WTC11 (cell line): ENCODE measurements at regions not wholly inside any gene's neighbourhood (a gene's known extent, or its start where the extent isn't known, plus 50 kb on each side); places are given as distances from the start of the nearest gene placed in this dataset.

Experiments used
- ATAC-seq: fragments of 200-7000 bp; cut with Tn5 transposase; 2 replicates; pipeline ENCODE4 v1.10.0; 2021; ENCODE audit warnings: mild to moderate bottlenecking, moderate library complexity
- CTCF ChIA-PET: fragments of 300-600 bp; sonication (Branson Sonifier 250); formaldehyde crosslinking; loops from one replicate; lab custom pipeline; 2021; ENCODE audit warnings: antibody characterized with exemption; lab: Charles Lee
- POLR2A ChIA-PET: fragments of 350-600 bp; sonication (Branson Sonifier 250); formaldehyde crosslinking; loops from one replicate; lab custom pipeline; 2021; ENCODE audit warnings: antibody characterized with exemption; lab: Charles Lee
- DNase-seq: peaks from one replicate; pipeline ENCODE4 v3.0.0; 2021; ENCODE audit warnings: low spot score
- H3K27ac Mint-ChIP-seq: 2 replicates; pipeline ENCODE4 v1.8.0; 2021; ENCODE audit warnings: mixed read lengths
- H3K27me3 Mint-ChIP-seq: 2 replicates; pipeline ENCODE4 v1.8.0; 2021; ENCODE audit warnings: low read depth, mild to moderate bottlenecking, moderate library complexity, mixed read lengths
- H3K36me3 Mint-ChIP-seq: 2 replicates; pipeline ENCODE4 v1.8.0; 2021; ENCODE audit warnings: mixed read lengths
- H3K4me1 Mint-ChIP-seq: 2 replicates; pipeline ENCODE4 v1.8.0; 2022; ENCODE audit warnings: mixed read lengths
- H3K4me3 Mint-ChIP-seq: 2 replicates; pipeline ENCODE4 v1.8.0; 2021; ENCODE audit warnings: mild to moderate bottlenecking, moderate library complexity, mixed read lengths
- H3K9me3 Mint-ChIP-seq: 2 replicates; pipeline ENCODE4 v1.8.0; 2021; ENCODE audit warnings: mixed read lengths
- ATF3 ChIP-seq: sonication (generic); formaldehyde crosslinking; conservative IDR thresholded peaks from 2 replicates; pipeline ENCODE4 v1.8.1; 2022; ENCODE audit warnings: mild to moderate bottlenecking, missing genetic modification reagents
- ATF6 ChIP-seq: sonication (generic); formaldehyde crosslinking; IDR thresholded peaks from 2 replicates; pipeline ENCODE4 v1.8.1; 2023; ENCODE audit warnings: mild to moderate bottlenecking, missing genetic modification reagents
- E2F5 ChIP-seq: sonication (generic); formaldehyde crosslinking; IDR thresholded peaks from 2 replicates; pipeline ENCODE4 v1.8.1; 2022; ENCODE audit warnings: mild to moderate bottlenecking, moderate library complexity, missing genetic modification reagents
- ESRRA ChIP-seq: sonication (generic); formaldehyde crosslinking; IDR thresholded peaks from 2 replicates; pipeline ENCODE4 v1.8.1; 2022; ENCODE audit warnings: mild to moderate bottlenecking, missing genetic modification reagents, borderline replicate concordance
- ETV6 ChIP-seq: sonication (generic); formaldehyde crosslinking; IDR thresholded peaks from 2 replicates; pipeline ENCODE4 v1.8.1; 2022; ENCODE audit warnings: mild to moderate bottlenecking, missing genetic modification reagents
- FOXP1 ChIP-seq: sonication (generic); formaldehyde crosslinking; IDR thresholded peaks from 2 replicates; pipeline ENCODE4 v1.8.0; 2022; ENCODE audit warnings: missing genetic modification reagents, mild to moderate bottlenecking, moderate library complexity, borderline replicate concordance
- GTF2I ChIP-seq: fragments of 250-450 bp; sonication (Bioruptor Pico); conservative IDR thresholded peaks from 2 replicates; pipeline ENCODE4 v1.4.0; 2021; ENCODE audit warnings: mild to moderate bottlenecking
- IRF2 ChIP-seq: sonication (generic); formaldehyde crosslinking; IDR thresholded peaks from 2 replicates; pipeline ENCODE4 v1.8.0; 2022; ENCODE audit warnings: low read depth, missing genetic modification reagents, borderline replicate concordance
- KAT7 ChIP-seq: sonication (generic); formaldehyde crosslinking; IDR thresholded peaks from 2 replicates; pipeline ENCODE4 v1.8.1; 2023; ENCODE audit warnings: missing genetic modification reagents, mild to moderate bottlenecking, borderline replicate concordance
- NR2C2 ChIP-seq: sonication (generic); formaldehyde crosslinking; IDR thresholded peaks from 2 replicates; pipeline ENCODE4 v1.8.0; 2022; ENCODE audit warnings: mild to moderate bottlenecking, missing genetic modification reagents
- SMAD4 ChIP-seq: sonication (generic); formaldehyde crosslinking; IDR thresholded peaks from 2 replicates; pipeline ENCODE4 v1.8.0; 2022; ENCODE audit warnings: mild to moderate bottlenecking, missing genetic modification reagents
- ZBTB21 ChIP-seq: sonication (generic); formaldehyde crosslinking; IDR thresholded peaks from 2 replicates; pipeline ENCODE4 v1.8.1; 2023; ENCODE audit warnings: mild to moderate bottlenecking, missing genetic modification reagents, borderline replicate concordance
- ZMAT4 ChIP-seq: fragments of 250-450 bp; sonication (Bioruptor Pico); IDR thresholded peaks from 2 replicates; pipeline ENCODE4 v1.9.0; 2021; ENCODE audit warnings: mild to moderate bottlenecking
- ZNF121 ChIP-seq: sonication (generic); formaldehyde crosslinking; IDR thresholded peaks from 2 replicates; pipeline ENCODE4 v1.8.0; 2023; ENCODE audit warnings: missing genetic modification reagents
- ZNF219 ChIP-seq: sonication (generic); formaldehyde crosslinking; IDR thresholded peaks from 2 replicates; pipeline ENCODE4 v1.8.0; 2023; ENCODE audit warnings: missing genetic modification reagents, mild to moderate bottlenecking, borderline replicate concordance
- ZNF396 ChIP-seq: fragments of 250-450 bp; sonication (Bioruptor Pico); IDR thresholded peaks from 2 replicates; pipeline ENCODE4 v1.8.0; 2021; ENCODE audit warnings: mild to moderate bottlenecking, moderate library complexity, borderline replicate concordance
- TF ChIP-seq, protein P1 (sequence below): fragments of 250-450 bp; sonication (Bioruptor Pico); IDR thresholded peaks from 2 replicates; pipeline ENCODE4 v2.1.2; 2022; ENCODE audit warnings: mild to moderate bottlenecking, moderate library complexity
- TF ChIP-seq, protein P2 (sequence below): sonication (generic); formaldehyde crosslinking; IDR thresholded peaks from 2 replicates; pipeline ENCODE4 v1.8.0; 2022; ENCODE audit warnings: mild to moderate bottlenecking, missing genetic modification reagents
- TF ChIP-seq, protein P3 (sequence below): sonication (generic); formaldehyde crosslinking; IDR thresholded peaks from 2 replicates; pipeline ENCODE4 v1.8.1; 2023; ENCODE audit warnings: mild to moderate bottlenecking, missing genetic modification reagents
- TF ChIP-seq, protein P4 (sequence below): fragments of 250-450 bp; sonication (Bioruptor Pico); IDR thresholded peaks from 2 replicates; pipeline ENCODE4 v1.9.0; 2021; ENCODE audit warnings: mild to moderate bottlenecking, borderline replicate concordance
- TF ChIP-seq, protein P5 (sequence below): fragments of 250-450 bp; sonication (Bioruptor Pico); IDR thresholded peaks from 2 replicates; pipeline ENCODE4 v1.9.0; 2021; ENCODE audit warnings: moderate library complexity, mild to moderate bottlenecking, inconsistent platforms, borderline replicate concordance

DNA sequence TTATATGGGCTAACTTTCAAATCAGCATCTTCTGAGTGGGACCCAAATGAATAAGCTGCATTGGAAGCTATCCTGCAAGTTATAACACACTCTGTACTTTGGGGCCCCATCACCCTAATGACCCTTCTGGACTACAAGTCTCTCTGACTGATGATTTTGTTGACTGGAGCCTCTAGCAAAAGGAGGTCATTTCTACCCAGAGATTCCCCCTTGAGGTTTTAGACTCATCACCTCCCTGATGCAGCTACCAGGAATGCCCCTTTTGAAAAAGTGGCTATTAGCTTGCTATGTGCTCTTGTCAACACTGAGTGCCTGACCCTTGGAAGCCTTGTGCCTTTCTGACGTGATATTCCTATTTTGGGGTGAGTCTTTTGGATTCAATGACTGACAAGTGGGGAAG, 54.5 kb upstream of the NEMP2 start:
- Mint-ChIP-seq H3K4me3 (no peak overlapping the region), H3K9me3 (peaks cover 18% of the 10 kb centered on the region), H3K4me1 (no peaks in the 10 kb centered on the region), H3K36me3 (peaks cover 10% of the 10 kb centered on the region; the same call in 1 of the 2 replicates), H3K27me3 (no peaks in the 10 kb centered on the region), H3K27ac (no peak overlapping the region)
- TF ChIP-seq ESRRA (CRISPR knock-in tag): no peak
- no peak for TF ChIP-seq ZBTB21 (CRISPR knock-in tag)
- TF ChIP-seq, protein P1, sequence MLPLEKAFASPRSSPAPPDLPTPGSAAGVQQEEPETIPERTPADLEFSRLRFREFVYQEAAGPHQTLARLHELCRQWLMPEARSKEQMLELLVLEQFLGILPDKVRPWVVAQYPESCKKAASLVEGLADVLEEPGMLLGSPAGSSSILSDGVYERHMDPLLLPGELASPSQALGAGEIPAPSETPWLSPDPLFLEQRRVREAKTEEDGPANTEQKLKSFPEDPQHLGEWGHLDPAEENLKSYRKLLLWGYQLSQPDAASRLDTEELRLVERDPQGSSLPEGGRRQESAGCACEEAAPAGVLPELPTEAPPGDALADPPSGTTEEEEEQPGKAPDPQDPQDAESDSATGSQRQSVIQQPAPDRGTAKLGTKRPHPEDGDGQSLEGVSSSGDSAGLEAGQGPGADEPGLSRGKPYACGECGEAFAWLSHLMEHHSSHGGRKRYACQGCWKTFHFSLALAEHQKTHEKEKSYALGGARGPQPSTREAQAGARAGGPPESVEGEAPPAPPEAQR (CRISPR knock-in tag): no peak
- TF ChIP-seq ZNF219: no peak
- no peak for TF ChIP-seq NR2C2
- no peak for TF ChIP-seq ETV6
- no peak for TF ChIP-seq E2F5 (CRISPR knock-in tag)
- TF ChIP-seq, protein P2, sequence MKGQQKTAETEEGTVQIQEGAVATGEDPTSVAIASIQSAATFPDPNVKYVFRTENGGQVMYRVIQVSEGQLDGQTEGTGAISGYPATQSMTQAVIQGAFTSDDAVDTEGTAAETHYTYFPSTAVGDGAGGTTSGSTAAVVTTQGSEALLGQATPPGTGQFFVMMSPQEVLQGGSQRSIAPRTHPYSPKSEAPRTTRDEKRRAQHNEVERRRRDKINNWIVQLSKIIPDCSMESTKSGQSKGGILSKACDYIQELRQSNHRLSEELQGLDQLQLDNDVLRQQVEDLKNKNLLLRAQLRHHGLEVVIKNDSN (CRISPR knock-in tag): no peak
- ATAC-seq: no peak
- ChIA-PET POLR2A (no interaction called here), CTCF (no interaction called here)
- no peak for DNase-seq

DNA sequence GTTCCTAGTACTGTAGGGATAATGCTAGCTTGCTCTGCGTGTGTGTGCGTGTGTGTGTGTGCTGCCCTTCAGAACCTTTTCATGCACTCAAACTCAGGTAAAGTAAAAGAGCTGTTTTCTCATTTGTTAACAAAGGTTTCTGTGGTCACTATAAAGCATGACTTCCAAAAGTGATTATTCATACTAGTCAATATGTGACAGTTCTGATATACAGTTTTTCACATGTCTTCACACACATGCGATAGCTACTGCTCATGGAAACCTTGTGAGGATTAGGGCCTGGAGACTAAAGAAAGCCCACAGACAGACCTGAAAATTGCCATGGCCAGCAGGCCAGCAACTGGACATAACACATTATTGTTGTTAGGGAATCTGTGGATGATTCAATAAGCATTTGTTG, 56.9 kb upstream of the NEMP2 start:
- H3K4me1 Mint-ChIP-seq: no peaks in the 10 kb centered on the region
- peaks cover 17% of the 10 kb centered on the region for H3K9me3 Mint-ChIP-seq
- POLR2A ChIA-PET: no interaction called here
- H3K27ac Mint-ChIP-seq: no peak overlapping the region
- DNase-seq (no peak), ATAC-seq (no peak)
- H3K27me3 Mint-ChIP-seq: no peaks in the 10 kb centered on the region
- peaks cover 10% of the 10 kb centered on the region; the same call in 1 of the 2 replicates for H3K36me3 Mint-ChIP-seq
- no peak overlapping the region for H3K4me3 Mint-ChIP-seq
- no peak for TF ChIP-seq ZNF396 (CRISPR knock-in tag)
- no peak for TF ChIP-seq IRF2
- no peak for TF ChIP-seq ESRRA (CRISPR knock-in tag)
- TF ChIP-seq ATF6: no peak
- TF ChIP-seq ZMAT4 (CRISPR knock-in tag): no peak
- no peak for TF ChIP-seq ZNF121 (CRISPR knock-in tag)
- no peak for TF ChIP-seq KAT7 (CRISPR knock-in tag)
- TF ChIP-seq ATF3 (CRISPR knock-in tag): no peak
- TF ChIP-seq, protein P3, sequence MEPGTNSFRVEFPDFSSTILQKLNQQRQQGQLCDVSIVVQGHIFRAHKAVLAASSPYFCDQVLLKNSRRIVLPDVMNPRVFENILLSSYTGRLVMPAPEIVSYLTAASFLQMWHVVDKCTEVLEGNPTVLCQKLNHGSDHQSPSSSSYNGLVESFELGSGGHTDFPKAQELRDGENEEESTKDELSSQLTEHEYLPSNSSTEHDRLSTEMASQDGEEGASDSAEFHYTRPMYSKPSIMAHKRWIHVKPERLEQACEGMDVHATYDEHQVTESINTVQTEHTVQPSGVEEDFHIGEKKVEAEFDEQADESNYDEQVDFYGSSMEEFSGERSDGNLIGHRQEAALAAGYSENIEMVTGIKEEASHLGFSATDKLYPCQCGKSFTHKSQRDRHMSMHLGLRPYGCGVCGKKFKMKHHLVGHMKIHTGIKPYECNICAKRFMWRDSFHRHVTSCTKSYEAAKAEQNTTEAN (CRISPR knock-in tag): no peak
- TF ChIP-seq, protein P4, sequence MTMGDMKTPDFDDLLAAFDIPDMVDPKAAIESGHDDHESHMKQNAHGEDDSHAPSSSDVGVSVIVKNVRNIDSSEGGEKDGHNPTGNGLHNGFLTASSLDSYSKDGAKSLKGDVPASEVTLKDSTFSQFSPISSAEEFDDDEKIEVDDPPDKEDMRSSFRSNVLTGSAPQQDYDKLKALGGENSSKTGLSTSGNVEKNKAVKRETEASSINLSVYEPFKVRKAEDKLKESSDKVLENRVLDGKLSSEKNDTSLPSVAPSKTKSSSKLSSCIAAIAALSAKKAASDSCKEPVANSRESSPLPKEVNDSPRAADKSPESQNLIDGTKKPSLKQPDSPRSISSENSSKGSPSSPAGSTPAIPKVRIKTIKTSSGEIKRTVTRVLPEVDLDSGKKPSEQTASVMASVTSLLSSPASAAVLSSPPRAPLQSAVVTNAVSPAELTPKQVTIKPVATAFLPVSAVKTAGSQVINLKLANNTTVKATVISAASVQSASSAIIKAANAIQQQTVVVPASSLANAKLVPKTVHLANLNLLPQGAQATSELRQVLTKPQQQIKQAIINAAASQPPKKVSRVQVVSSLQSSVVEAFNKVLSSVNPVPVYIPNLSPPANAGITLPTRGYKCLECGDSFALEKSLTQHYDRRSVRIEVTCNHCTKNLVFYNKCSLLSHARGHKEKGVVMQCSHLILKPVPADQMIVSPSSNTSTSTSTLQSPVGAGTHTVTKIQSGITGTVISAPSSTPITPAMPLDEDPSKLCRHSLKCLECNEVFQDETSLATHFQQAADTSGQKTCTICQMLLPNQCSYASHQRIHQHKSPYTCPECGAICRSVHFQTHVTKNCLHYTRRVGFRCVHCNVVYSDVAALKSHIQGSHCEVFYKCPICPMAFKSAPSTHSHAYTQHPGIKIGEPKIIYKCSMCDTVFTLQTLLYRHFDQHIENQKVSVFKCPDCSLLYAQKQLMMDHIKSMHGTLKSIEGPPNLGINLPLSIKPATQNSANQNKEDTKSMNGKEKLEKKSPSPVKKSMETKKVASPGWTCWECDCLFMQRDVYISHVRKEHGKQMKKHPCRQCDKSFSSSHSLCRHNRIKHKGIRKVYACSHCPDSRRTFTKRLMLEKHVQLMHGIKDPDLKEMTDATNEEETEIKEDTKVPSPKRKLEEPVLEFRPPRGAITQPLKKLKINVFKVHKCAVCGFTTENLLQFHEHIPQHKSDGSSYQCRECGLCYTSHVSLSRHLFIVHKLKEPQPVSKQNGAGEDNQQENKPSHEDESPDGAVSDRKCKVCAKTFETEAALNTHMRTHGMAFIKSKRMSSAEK (CRISPR knock-in tag): no peak
- TF ChIP-seq, protein P5, sequence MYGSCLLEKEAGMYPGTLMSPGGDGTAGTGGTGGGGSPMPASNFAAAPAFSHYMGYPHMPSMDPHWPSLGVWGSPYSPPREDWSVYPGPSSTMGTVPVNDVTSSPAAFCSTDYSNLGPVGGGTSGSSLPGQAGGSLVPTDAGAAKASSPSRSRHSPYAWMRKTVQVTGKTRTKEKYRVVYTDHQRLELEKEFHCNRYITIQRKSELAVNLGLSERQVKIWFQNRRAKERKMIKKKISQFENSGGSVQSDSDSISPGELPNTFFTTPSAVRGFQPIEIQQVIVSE: no peak
- no peak for TF ChIP-seq SMAD4 (CRISPR knock-in tag)
- TF ChIP-seq ZBTB21 (CRISPR knock-in tag): no peak
- TF ChIP-seq FOXP1 (CRISPR knock-in tag): no peak
- TF ChIP-seq GTF2I (CRISPR knock-in tag): no peak
- no peak for TF ChIP-seq ZNF219
- TF ChIP-seq, all 79 proteins: peak for 0
- CTCF ChIA-PET: no interaction called here
